ENCODE measurements at regions not wholly inside any gene's neighbourhood (a gene's known extent, or its start where the extent isn't known, plus 50 kb on each side); places are given as distances from the start of the nearest gene placed in this dataset.

- TF ChIP-seq EZH2 (IDR thresholded peaks at IDR 0.05) (no peak), TCF7L2 (IDR thresholded peaks at IDR 0.05; ENCODE audit: borderline replicate concordance, extremely low read depth, insufficient read depth, insufficient read length) (no peak), EZH2phosphoT487 (IDR thresholded peaks at IDR 0.05; ENCODE audit: borderline replicate concordance) (no peak), ZFX (IDR thresholded peaks at IDR 0.05) (no peak), POLR2AphosphoS5 (IDR thresholded peaks at IDR 0.05; ENCODE audit: low read depth, low read length) (no peak), RAD21 (IDR thresholded peaks at IDR 0.05; ENCODE audit: low read depth) (no peak), FOSL1 (IDR thresholded peaks at IDR 0.05; ENCODE audit: low read depth) (no peak), CBX3 (IDR thresholded peaks at IDR 0.05; ENCODE audit: low read depth) (no peak), REST (IDR thresholded peaks at IDR 0.05; ENCODE audit: low read depth) (no peak), SRF (IDR thresholded peaks at IDR 0.05; ENCODE audit: low read depth) (no peak), CTCF (IDR thresholded peaks at IDR 0.05 in 2 of 3, conservative IDR thresholded peaks at IDR 0.05 in 1 of 3; ENCODE audit: borderline replicate concordance in 1 of 3, insufficient read depth in 1 of 3, low read depth in 2 of 3, low read length in 2 of 3) (no peak)
- no TSS peak for BruUV-seq (replicated peaks)
- H3K36me3 ChIP-seq (ENCODE audit: control insufficient read depth in 1 of 2, insufficient read depth in 2 of 2, low read length in 2 of 2), result no peaks in the 10 kb centered on the region
- H3K9ac ChIP-seq (ENCODE audit: low read length), result no peak overlapping the region
- no peak overlapping the region for H3K4me2 ChIP-seq (ENCODE audit: low read length)
- no peak for ATAC-seq
- no peak for DNase-seq (ENCODE audit: low read depth, low spot score)
- ChIA-PET CTCF (no interaction called here), POLR2A (no interaction called here), RAD21 (ENCODE audit: low non-redundant PET in 1 of 2, low total read pairs in 2 of 2, uncharacterized antibody in 2 of 2, unreplicated experiment in 2 of 2) (no interaction called here)
- no peak overlapping the region for H3K27ac ChIP-seq (ENCODE audit: low read depth, low read length)
- no peaks in the 10 kb centered on the region for H4K20me1 ChIP-seq (ENCODE audit: insufficient read depth)
- H3K4me3 ChIP-seq (replicated peaks in 1 of 2; ENCODE audit: low read depth in 1 of 2, low read length in 2 of 2), result no peak overlapping the region
- intact Hi-C loops (cut with micrococcal nuclease), result no loop called here
- no peaks in the 10 kb centered on the region for H3K9me3 ChIP-seq (ENCODE audit: control insufficient read depth in 1 of 2, insufficient read depth in 1 of 2, low read depth in 1 of 2, low read length in 2 of 2)
- no peaks in the 10 kb centered on the region for H3K9me2 ChIP-seq (ENCODE audit: insufficient read depth)
- H3K4me1 ChIP-seq (ENCODE audit: control insufficient read depth in 1 of 2, insufficient read depth in 2 of 2, low read length in 2 of 2), result peaks cover 0 to 5% of the 10 kb centered on the region in 2 experiments; a peak in 1 of 4 replicates
- H2AFZ ChIP-seq (ENCODE audit: low read depth, low read length, poor library complexity, severe bottlenecking), result no peak overlapping the region
- H3K79me2 ChIP-seq (ENCODE audit: insufficient read depth, low read length), result no peaks in the 10 kb centered on the region
- peaks cover 7% of the 10 kb centered on the region; the same call in 1 of the 2 replicates for H3K27me3 ChIP-seq (ENCODE audit: insufficient read depth, low read length)
Measured at GRCh38 chr22:47282851-47283250, 520.4 kb downstream of the TBC1D22A start.
